BE2C (cell line): ENCODE measurements at regions not wholly inside any gene's neighbourhood (a gene's known extent, or its start where the extent isn't known, plus 50 kb on each side); places are given as distances from the start of the nearest gene placed in this dataset.
A peak's percentile ranks its signal among the peaks of the same experiment; 100 is the strongest.

Source experiments
- DNase-seq: peaks from one replicate; pipeline ENCODE4 v3.0.0-alpha.2; 2020
- H3K27me3 ChIP-seq: fragments of 250-450 bp; sonication (Bioruptor Pico); 2 replicates; pipeline ENCODE4 v1.5.1; 2020; ENCODE audit warnings: mild to moderate bottlenecking
- H3K36me3 ChIP-seq: fragments of 250-450 bp; sonication (Bioruptor Pico); 2 replicates; pipeline ENCODE4 v1.5.1; 2020; ENCODE audit warnings: mild to moderate bottlenecking
- H3K4me1 ChIP-seq: fragments of 250-450 bp; sonication (Bioruptor Pico); 2 replicates; pipeline ENCODE4 v1.5.1; 2020
- H3K4me3 ChIP-seq: 2 replicates; pipeline ENCODE4 v1.5.1; 2011; ENCODE audit warnings: low read depth, low read length
- H3K9me3 ChIP-seq: fragments of 250-450 bp; sonication (Bioruptor Pico); 2 replicates; pipeline ENCODE4 v1.5.1; 2020
- CTCF ChIP-seq: IDR thresholded peaks from 2 replicates; pipeline ENCODE4 v1.5.1; 2012; ENCODE audit warnings: mild to moderate bottlenecking, low read depth, low read length

GRCh38 chr21:23099185-23099584 lies 2101.0 kb downstream of the NCAM2 start:
- Histone ChIP-seq H3K27me3 (no peaks in the 10 kb centered on the region), H3K9me3 (no peaks in the 10 kb centered on the region), H3K4me1 (no peaks in the 10 kb centered on the region), H3K4me3 (no peak overlapping the region), H3K36me3 (no peaks in the 10 kb centered on the region)
- no peak for TF ChIP-seq CTCF
- DNase-seq: no peak

- no peaks in the 10 kb centered on the region for H3K36me3 ChIP-seq
- H3K27me3 ChIP-seq: no peaks in the 10 kb centered on the region
- no peaks in the 10 kb centered on the region for H3K9me3 ChIP-seq
- H3K4me3 ChIP-seq: no peak overlapping the region
- no peak for DNase-seq
- TF ChIP-seq CTCF: no peak
- no peaks in the 10 kb centered on the region for H3K4me1 ChIP-seq
Measured at GRCh38 chr21:23101111-23101510, 2102.9 kb downstream of the NCAM2 start.

- no peaks in the 10 kb centered on the region for H3K27me3 ChIP-seq
- no peaks in the 10 kb centered on the region; the same call in 1 of the 2 replicates for H3K4me1 ChIP-seq
- no peak for TF ChIP-seq CTCF
- H3K36me3 ChIP-seq: no peaks in the 10 kb centered on the region
- no peak overlapping the region for H3K4me3 ChIP-seq
- DNase-seq: no peak
- no peaks in the 10 kb centered on the region for H3K9me3 ChIP-seq
Measured at GRCh38 chr21:23108533-23108932, 2110.3 kb downstream of the NCAM2 start.

- Histone ChIP-seq H3K4me1 (no peaks in the 10 kb centered on the region; the same call in 1 of the 2 replicates), H3K9me3 (no peaks in the 10 kb centered on the region), H3K27me3 (no peaks in the 10 kb centered on the region), H3K4me3 (no peak overlapping the region), H3K36me3 (no peaks in the 10 kb centered on the region)
- no peak for DNase-seq
- TF ChIP-seq CTCF: no peak
Measured at GRCh38 chr21:23111070-23111600, 2112.9 kb downstream of the NCAM2 start.

- no peak for TF ChIP-seq CTCF
- H3K9me3 ChIP-seq: no peaks in the 10 kb centered on the region
- no peaks in the 10 kb centered on the region for H3K4me1 ChIP-seq
- no peak for DNase-seq
- H3K4me3 ChIP-seq: no peak overlapping the region
- no peaks in the 10 kb centered on the region for H3K27me3 ChIP-seq
- H3K36me3 ChIP-seq: no peaks in the 10 kb centered on the region
Measured at GRCh38 chr21:23119491-23119890, 2121.3 kb downstream of the NCAM2 start.

- DNase-seq: no peak
- no peak overlapping the region for H3K4me3 ChIP-seq
- H3K36me3 ChIP-seq: no peaks in the 10 kb centered on the region
- no peaks in the 10 kb centered on the region for H3K27me3 ChIP-seq
- H3K9me3 ChIP-seq: no peaks in the 10 kb centered on the region
- no peaks in the 10 kb centered on the region for H3K4me1 ChIP-seq
- peak; percentile 28 for TF ChIP-seq CTCF
Measured at GRCh38 chr21:23127973-23128372, 2129.8 kb downstream of the NCAM2 start.
